Activated CD4-positive, alpha-beta T cell treated with anti-CD3 and anti-CD28 coated beads, Interleukin-2, amount 50 U/mL, for 4 hours (primary cell): ENCODE measurements at regions not wholly inside any gene's neighbourhood (a gene's known extent, or its start where the extent isn't known, plus 50 kb on each side); places are given as distances from the start of the nearest gene placed in this dataset.

ENCODE experiments used
- DNase-seq, 2 experiments: peaks; one replicate each; pipeline ENCODE4 v3.0.0-alpha.2; 2020

DNA sequence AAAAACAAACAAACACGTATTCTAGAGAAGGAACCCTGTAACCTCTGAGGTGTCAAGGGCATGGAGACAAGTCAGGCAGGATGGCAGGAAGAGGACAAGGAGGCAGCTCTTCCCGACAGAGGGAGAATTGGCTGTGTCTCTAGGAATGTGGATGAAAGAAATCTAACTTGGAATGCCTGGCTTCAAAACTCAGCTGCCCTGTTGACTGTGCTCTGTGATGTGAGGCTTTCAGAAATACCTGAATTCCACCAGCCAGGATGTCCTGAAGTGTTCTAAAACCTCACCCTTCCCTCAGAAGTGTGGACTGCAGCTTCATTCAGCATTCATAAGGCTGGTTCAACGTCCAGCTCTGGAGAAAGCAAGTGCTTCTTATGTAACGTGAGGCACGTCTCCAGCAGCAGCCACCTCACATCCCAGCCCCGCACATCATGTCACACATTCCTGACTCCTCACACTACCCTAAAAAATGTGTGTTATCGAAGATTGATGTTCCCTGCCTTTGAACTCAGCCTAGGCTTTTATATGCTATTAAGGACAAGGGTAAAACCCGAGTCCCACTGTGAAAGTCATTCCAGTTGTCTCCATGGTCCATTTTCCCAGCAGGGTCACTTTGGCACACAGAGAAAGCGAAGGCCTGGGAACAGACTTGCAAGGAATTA lies 398.9 kb downstream of the ETS1 start:
- DNase-seq, result no peak

DNA sequence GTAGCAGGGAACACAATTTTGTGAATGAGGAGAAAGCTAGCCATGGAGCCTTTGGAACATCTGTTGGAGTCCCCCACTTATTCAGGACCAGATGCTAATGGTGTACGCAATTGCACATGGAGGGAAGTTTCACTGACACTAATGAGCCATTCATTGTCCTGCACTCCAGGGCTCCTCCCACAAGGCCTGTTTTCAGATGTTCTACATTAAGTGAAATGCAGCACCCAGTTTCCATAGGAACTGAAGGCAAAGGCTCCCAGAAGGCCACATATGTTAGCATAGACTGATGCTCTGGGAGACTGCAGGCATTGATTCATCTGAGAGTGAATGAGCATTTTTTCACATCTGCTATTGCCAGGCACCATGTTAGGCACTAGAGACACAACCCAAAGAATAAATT lies 399.5 kb downstream of the ETS1 start:
- DNase-seq, result no peak

DNA sequence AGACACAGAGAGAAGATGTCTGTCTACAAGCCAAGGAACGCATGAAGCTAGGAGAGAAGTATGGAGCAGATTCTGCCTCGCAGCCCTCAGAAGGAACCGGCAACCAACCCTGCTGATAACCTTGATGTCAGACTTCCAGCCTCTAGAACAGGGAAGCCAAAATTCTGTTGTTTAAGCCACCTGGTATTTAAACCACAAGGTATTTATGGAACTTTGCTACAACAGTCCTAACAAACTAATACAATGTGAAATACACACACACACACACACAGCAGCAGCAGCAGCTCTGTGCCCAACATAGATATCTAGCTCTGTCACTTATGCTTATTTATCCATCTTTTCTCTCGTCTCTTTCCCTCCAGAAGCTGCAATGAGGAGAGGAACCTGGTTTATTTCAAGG lies 400.0 kb downstream of the ETS1 start:
- no peak for DNase-seq

DNA sequence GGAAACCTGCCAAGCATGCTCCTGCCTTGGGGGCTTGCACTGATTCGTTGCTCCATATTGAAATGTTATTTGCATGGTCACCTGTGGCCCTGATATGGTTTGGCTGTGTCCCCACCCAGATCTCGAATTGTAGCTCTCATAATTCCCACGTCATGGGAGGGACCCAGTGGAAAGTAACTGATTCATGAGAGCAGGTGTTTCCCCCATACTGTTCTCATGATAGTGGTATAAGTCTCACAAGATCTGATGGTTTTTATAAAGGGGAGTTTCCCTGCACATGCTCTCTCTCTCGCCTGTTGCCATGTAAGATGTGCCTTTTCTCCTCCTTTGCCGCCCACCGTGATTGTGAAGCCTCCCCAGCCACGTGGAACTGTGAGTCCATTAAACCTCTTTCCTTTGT lies 402.4 kb downstream of the ETS1 start:
- DNase-seq, result no peak

DNA sequence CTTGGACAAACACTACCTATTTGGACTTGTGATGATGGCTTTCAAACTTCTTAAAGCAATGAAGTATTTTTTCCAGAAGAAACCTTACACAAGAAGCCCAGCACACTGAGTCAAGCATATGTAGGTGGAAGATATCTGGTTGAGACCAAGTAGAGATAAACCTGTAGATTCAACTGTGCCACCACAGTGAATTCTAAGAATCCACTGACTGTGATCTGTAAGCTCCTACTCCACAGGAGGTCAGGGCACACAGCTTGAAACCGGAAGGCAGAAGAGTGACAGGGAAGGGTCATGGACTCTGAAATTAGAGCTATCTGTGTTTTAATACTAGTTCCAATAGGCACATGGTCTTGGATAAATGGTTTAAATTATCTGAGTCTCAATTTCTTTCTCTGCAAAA lies 404.5 kb downstream of the ETS1 start:
- DNase-seq, result no peak

DNA sequence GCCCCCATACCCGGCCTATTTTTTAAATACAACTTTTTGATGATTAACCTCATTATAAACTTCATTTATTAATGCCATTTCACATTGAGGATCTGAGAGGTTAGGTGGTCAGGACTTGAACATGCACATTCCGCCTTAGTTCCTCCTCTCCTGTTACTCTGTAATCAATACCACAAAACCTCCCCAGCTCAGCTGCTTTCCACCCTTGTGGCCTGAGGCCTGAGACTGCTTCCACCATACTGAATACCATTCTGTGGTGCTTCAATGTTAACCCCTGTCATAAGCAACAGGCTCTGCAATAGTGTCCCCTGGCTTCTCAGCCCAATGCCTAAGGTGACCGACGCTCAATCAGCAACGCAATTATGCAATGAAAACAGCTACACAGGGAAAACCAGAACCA lies 405.4 kb downstream of the ETS1 start:
- no peak for DNase-seq

DNA sequence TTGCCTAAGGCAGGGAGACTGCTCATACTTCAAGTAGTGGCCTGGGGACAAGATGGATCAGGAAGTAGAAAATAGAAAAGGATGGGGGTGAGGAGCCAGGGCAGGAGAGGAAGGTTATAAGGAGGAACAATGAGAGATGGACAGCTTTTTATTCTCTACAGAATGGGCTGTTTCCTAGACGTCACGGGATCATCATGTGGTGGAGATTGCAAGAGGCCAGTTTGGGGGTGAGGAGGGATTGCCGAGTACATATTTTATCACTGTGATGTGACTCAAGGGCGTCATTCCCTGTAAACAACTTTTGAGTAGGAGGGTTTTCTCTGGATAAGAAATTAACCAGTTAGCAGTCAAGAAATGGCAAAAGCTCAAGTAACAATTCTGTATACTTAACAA lies 406.3 kb downstream of the ETS1 start:
- DNase-seq, result no peak

DNA sequence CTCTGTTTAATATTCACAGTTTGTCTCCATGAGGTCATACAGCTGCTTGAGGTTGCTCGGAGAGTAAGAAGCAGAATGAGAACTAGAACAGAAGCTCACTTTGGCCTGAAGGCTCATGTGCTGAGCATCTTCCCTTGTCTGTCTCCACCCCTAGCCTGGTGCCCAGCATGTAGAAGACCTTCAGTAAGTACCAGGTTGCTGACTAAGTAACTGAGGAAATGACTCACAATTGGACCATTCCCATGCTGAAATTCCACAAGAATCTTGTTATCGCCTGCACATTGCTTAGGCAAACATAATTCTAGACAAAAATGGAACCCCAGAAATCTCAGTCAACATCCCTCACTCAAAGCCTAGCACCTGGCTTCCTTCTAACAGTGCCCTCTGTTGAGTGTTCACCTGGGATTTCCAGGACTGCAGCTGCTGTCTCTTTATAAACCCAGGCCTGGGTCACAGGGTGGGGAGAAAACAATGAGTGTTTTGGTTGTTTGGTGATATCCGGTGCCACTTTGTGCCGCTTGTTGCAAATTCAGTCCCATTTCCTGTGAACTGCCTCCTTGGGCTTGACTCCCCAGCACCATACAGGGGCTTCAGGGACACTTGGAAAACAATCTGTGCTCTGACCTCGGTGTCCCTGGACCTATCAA lies 406.8 kb downstream of the ETS1 start:
- no peak for DNase-seq

DNA sequence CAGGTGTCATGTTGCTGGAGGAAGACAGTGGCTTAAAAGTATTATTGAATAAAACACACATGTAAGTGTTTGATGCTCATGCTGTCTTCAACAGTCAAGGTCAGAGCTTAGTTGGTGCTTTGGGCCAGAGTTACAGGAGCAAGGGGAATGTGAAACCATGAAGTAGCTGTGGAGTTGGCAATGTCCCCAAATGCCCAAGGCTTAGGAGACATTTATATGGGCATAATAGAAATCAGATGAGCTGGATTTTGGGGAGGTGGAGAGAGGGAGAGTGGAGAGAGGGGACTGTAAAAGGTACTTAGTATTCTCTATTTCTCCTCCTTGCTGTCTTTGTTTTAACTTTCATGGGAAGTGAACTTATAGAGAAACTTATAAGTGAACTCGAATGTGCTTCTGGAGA lies 407.8 kb downstream of the ETS1 start:
- DNase-seq, result no peak

DNA sequence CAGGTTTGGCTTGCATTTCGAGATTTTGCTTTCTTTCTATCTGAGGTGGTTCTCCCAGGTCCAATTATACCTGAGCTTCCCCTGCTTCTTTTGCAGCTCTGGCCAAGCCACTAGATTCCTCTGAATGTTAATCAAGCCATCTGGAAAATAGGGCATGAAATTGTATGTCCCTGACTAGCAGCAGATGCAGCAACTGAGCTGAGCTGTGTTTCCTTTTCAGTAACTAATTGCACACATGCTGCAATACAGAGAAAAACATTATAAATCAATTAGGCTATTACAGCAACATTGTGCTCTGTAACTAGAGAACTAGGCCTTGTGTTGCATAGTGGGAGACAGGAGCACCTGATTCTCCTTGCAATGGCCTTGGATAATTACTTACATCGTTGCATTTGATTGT lies 408.3 kb downstream of the ETS1 start:
- DNase-seq, result no peak

DNA sequence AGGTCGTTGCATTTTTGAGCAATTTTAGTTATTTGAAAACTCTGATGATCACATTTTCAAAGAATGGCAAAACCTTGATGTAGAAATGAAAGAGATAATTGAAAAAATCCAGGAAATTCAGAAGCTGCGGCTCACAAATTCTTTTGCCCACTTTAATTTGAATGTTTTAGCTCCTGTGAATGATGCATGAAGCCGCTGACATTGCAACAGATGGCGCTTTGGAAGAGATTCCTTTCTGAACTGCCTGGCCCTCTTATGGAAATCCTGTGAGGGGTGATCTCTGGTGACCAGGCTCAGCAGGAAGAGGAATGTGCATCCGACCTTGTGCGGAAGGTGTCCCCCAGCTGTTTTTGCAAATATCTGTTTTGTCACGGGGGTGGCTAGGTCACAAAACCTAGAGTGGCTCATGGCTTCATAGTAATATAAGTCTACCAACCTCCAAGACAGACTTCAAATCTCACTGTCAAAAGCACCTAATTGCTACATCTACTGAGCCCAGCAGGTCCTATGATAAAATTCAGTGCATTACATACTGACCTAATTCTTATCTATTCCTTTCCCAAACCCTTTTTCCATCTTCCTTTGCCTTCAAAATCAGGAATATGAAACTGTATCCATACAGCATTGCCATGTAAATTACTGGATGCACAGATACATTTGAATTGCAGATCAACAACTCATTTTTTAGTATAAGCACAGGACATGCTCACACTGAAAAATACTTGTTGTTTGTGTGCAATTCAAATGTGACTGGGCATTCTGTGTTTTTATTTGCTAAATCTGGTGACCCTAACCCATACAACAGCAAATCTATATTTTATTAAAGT lies 412.7 kb downstream of the ETS1 start:
- DNase-seq, result no peak

DNA sequence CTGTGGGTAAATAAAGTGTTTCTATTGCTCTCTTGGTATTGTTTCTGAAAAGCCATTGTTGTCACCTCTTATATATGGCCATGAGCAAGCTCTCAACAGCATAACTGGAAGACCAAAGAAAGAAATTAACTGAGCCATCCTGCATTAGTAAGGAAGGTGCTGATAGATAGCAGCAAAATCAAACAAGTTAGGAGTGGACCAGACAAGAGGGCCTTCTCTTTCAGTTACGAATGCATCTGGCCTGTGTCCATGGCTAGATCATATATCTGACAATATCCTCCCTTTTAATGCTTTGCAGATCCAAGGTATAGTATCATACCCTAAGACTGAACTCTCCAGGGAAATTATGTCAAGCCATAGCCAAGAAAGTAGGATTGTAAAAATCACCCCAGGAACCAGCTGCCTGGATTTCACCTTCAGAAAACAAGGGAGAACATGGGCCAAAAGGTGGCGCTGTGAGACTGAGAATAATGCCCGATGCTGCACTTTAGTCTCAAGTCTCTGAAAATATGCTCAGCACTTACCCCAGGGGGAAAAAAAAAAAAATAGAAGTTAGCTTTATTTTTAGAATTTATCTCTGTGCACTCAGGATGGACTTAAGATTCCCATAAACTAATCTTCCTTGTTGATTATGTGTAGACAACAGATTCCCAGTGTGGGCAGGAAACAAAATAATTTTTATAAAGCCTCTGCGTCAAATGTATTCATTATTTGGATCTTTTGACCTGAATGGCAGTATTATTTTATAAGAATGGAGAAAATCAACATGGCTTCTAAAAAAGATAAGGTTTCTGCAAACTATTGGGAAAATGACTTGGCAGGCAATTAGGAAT lies 415.1 kb downstream of the ETS1 start:
- peak; percentile 86 to 93 for DNase-seq

DNA sequence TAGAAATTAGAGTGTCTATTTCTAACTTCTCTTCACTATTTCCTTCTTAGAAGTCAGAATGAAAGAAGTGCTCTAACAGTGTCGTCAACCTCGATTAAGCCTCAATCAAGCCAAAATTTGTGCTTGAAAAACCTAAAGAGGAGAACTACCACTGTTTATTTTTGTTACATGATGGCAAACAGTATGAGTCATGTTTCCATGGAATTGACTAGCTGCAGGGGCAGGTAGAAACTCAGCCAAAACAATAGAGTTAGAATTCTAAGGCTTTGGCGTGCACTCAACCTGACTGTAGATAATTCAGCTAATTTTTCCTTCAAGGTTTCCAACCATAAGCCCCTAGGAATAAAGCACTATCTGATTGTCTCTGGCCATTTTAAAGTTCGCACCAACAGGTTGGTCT lies 415.9 kb downstream of the ETS1 start:
- no peak for DNase-seq

DNA sequence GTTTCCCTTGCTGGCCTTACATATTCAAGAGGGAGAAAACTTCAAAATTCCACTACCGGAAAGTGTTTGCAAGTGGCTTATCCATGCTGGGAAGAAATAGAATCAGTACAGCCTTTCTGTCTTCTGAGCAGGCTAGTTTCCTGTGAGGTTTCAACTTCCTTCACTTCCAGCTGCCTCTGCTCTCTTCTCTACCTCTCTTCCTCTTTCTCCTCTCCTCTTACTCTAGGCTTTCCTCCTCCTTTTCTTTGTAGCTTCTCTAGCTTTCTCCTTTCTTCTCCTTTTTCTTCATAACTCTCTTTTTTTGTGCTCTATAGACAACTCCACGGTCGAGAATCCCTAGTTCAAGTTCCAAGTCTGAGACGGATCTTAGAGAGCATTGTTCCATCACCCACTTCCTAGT lies 421.8 kb downstream of the ETS1 start:
- no peak for DNase-seq

DNA sequence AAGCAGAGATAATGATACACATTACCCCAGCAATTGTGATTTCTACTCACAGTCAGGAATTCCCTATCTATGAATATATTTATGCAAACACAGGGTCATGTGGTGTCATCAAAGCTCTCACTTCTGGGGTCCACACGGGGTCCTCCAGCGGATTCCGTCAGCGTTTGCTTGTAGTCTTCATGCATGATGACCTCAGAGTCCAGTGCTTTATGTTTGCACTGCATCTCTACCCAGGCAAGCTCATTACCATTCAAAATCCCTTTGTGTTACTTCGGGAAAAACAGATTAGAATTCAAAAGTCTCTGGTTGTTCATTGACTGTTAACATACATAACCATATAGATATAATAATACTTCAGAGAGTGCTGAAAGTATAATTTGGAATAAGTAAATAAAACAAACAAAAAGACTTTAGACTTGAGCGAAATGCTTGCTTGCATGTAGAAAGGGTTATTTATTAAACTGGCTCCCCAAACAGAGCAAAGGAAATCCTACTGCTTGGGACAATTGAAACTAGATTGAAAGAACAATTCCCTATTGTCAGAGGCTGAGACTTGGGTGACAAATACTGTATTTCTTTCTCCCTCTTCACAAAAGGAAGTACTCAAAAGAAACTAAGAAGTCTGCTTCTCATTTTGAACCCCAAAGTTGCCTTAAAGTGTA lies 423.1 kb downstream of the ETS1 start:
- no peak for DNase-seq

DNA sequence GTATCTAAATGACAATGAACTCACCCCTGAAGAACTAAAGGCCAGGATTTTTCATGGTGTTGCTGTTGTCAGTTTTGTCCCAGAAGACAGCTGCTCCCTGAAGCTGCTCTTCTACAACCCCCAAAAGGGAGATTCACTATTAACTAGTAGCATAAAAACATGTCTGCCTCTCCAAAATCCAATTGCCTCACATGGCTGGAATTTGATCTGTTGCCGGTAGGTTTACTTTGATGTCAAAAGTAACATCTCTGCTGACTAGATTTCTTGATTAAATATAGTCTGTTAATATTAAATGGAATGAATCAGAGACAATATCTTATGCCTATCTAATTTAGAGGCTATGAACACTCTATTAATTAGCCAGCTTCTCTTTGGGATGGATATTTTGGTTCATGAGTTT lies 425.4 kb downstream of the ETS1 start:
- DNase-seq, result no peak

DNA sequence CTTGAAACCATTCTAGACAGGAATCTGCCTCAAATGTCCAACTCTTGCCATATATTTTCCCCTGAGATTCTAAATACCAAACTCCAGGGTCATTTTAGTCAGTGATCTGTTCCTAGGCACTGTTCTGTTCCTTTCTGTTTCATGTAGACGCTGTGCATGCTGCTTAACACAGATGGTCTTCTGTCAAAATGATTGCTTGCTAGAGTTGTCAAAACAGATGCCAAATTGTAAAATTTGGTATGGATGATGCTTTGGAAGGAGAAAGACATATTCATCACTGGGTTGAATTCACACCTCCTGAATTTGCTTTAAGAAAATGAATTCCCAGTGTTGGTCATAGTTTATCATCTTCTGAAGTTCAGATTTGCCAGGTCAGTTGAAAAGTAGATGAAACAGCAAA lies 425.9 kb downstream of the ETS1 start:
- DNase-seq, result no peak

DNA sequence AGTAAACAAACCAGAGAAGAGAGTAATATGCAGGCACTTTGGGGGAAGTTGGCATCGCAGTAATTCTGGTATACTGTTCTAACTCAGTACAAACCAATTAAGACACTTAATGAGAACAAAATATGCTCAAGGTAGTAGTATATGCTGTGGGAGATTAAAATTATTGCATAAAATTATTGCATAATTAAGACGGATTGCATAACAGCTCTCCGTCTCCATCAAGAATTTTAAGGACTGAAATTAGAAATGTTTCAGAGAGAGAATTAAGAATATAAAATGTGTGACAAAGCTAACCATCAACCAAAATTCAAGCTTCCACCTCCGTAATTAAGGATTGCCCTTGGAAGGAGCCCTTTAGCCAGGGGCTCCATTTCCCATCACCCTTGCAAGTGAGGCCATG lies 428.5 kb downstream of the ETS1 start:
- DNase-seq, result no peak

DNA sequence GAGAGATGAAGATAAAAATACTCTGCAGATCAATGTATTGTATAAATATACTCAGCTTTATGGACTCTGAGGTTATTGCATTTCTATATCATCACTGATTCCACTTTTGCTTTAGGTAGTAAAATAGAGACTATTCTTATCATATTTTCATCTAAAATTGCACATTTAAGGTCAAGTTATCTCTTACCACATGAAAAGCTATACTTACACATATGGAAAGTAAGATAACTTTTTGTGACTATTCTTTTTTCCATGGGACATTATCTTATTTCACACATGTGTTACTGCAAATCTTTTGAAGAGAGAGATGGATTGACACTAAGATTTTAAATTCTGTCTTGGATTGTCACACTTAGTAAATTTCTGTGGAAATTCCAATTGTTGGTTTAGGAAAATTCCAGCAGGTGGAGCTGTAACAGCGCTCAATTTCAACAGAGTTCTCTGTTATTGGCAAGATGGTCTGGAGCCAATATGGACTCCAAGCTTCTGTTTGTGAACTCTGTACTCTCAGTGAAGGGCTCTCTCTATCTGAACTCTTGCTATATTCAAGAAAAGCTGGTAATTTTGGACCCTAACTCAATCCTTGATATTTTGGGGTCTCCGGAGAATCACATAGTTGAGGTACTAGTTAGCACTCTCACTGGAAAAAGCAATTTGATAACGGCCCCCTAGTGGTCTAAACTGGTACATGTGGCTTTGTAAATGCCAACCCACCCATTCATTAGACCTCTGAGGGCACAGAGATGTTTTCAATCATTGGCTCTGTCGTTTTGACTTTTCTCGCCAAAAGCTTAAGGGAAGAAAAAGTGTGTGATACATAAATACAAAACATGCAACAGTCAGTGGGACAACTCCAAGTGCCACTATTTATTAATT lies 429.7 kb downstream of the ETS1 start:
- peak; percentile 32 to 33 for DNase-seq

DNA sequence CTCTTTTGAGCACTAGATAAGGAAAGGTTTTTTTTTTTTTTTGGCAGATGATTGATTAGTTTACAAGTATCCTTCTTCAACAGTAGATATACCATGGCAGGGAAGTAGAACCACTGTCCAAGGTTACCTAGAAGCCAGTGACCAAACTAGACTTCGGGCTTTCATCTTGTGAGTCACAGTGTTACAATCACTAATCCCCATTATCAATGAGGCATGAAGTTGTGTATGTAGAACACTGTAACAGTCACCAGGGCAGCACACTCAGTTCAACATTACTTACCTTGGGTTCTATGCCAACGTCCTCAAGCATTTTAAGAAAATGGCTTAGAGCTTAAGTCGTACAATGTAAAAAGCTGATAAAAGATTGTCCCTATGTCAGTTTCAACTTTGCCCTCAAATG lies 430.9 kb downstream of the ETS1 start:
- no peak for DNase-seq

DNA sequence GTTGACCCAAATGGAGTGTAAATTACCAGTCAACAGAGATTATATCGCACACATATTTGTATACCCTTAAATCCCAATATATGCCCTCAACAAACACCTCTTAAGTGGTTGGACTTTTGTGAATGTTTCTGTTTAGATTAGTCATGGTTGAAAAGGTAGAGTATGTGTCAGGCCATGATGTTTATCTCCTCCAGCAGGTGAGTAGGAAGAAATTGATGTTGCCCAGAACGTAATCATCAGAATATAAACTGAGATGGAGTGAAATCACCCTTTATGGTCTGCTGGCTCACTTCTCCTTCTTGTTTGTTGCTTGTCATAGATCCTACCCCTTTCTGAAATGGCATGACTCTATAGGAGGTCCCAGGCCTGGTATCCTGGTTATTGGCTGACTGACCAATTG lies 431.8 kb downstream of the ETS1 start:
- no peak for DNase-seq

DNA sequence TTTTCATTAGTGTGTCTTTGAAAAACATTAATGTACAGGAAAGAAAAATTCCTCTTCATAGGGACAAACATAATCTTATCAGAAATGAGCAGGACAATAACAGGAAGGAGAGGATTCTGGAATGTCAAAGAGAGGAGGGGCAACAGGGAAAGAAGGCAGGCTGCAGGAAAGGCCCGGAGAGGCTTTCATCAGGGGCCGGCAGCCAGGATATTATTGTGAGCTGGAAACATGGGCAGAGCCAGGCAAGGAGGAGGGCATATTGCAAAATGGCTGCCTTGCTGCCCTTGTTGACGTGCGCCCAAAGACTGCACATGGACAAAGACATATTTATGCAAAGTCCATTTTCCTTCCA lies 433.7 kb downstream of the ETS1 start:
- DNase-seq, result no peak
